H9 (cell line): ENCODE measurements at regions not wholly inside any gene's neighbourhood (a gene's known extent, or its start where the extent isn't known, plus 50 kb on each side); places are given as distances from the start of the nearest gene placed in this dataset.
"Not testable (repeated sequence)": the region's sequence is repeated elsewhere in the genome, so short reads cannot be mapped to it uniquely, and the experiment has no call there.

Experiments
- DNase-seq: peaks from one replicate; pipeline ENCODE4 v3.0.0-alpha.2; 2017
- H2AFZ ChIP-seq: one replicate; pipeline ENCODE4 v1.6.1; 2013; ENCODE audit warnings: mild to moderate bottlenecking, low read length, control low read depth, moderate library complexity
- H2AK5ac ChIP-seq: 2 replicates; pipeline ENCODE4 v1.6.1; 2013; ENCODE audit warnings: low read length, control low read depth, mixed read lengths; ENCODE audit not compliant: insufficient read length
- H2BK120ac ChIP-seq: one replicate; pipeline ENCODE4 v1.6.1; 2013; ENCODE audit warnings: low read depth, mild to moderate bottlenecking, low read length, control low read depth, inconsistent platforms; ENCODE audit not compliant: poor library complexity, severe bottlenecking
- H2BK12ac ChIP-seq: 2 replicates; pipeline ENCODE4 v1.6.1; 2013; ENCODE audit warnings: low read length, control low read depth, mixed read lengths, low read depth; ENCODE audit not compliant: insufficient read length
- H2BK15ac ChIP-seq: 2 replicates; pipeline ENCODE4 v1.6.1; 2013; ENCODE audit warnings: low read depth, low read length, control low read depth
- H2BK20ac ChIP-seq: one replicate; pipeline ENCODE4 v1.6.1; 2013; ENCODE audit warnings: low read depth, mild to moderate bottlenecking, low read length, control low read depth, inconsistent platforms; ENCODE audit not compliant: poor library complexity, severe bottlenecking
- H2BK5ac ChIP-seq: 2 replicates; pipeline ENCODE4 v1.6.1; 2013; ENCODE audit warnings: low read length, control low read depth, mixed read lengths; ENCODE audit not compliant: insufficient read length
- H3K14ac ChIP-seq: 2 replicates; pipeline ENCODE4 v1.6.1; 2013; ENCODE audit warnings: low read length, control low read depth; ENCODE audit not compliant: insufficient read depth
- H3K18ac ChIP-seq: 2 replicates; pipeline ENCODE4 v1.6.1; 2013; ENCODE audit warnings: low read depth, mild to moderate bottlenecking, mixed read lengths, low read length, control low read depth; ENCODE audit not compliant: insufficient read length
- H3K23ac ChIP-seq: 2 replicates; pipeline ENCODE4 v1.6.1; 2013; ENCODE audit warnings: low read length, control low read depth, mixed read lengths, low read depth; ENCODE audit not compliant: insufficient read length
- H3K23me2 ChIP-seq: 2 replicates; pipeline ENCODE4 v1.6.1; 2013; ENCODE audit warnings: low read depth, mild to moderate bottlenecking, mixed read lengths, low read length, control low read depth; ENCODE audit not compliant: insufficient read length, poor library complexity, severe bottlenecking
- H3K27ac ChIP-seq: 2 replicates; pipeline ENCODE4 v1.5.1; 2013; ENCODE audit warnings: low read length, control low read depth, mixed read lengths, low read depth; ENCODE audit not compliant: insufficient read length
- H3K27me3 ChIP-seq: 2 replicates; pipeline ENCODE4 v1.6.1; 2013; ENCODE audit warnings: low read length, control low read depth, inconsistent platforms; ENCODE audit not compliant: insufficient read depth
- H3K4ac ChIP-seq: 2 replicates; pipeline ENCODE4 v1.6.1; 2013; ENCODE audit warnings: low read depth, mild to moderate bottlenecking, control low read depth, inconsistent platforms, low read length, moderate library complexity
- H3K4me1 ChIP-seq: 2 replicates; pipeline ENCODE4 v1.6.1; 2013; ENCODE audit warnings: low read length, control low read depth, inconsistent platforms; ENCODE audit not compliant: insufficient read depth
- H3K4me2 ChIP-seq: 2 replicates; pipeline ENCODE4 v1.6.1; 2013; ENCODE audit warnings: low read length, control low read depth, mixed read lengths; ENCODE audit not compliant: insufficient read length, insufficient read depth
- H3K56ac ChIP-seq: 2 replicates; pipeline ENCODE4 v1.6.1; 2013; ENCODE audit warnings: low read depth, mild to moderate bottlenecking, mixed read lengths, low read length, control low read depth; ENCODE audit not compliant: insufficient read length
- H3K79me1 ChIP-seq: 2 replicates; pipeline ENCODE4 v1.6.1; 2013; ENCODE audit warnings: low read depth, mild to moderate bottlenecking, moderate library complexity, low read length, control low read depth, inconsistent platforms; ENCODE audit not compliant: insufficient read depth, poor library complexity, severe bottlenecking
- H3K79me2 ChIP-seq: 2 replicates; pipeline ENCODE4 v1.6.1; 2013; ENCODE audit warnings: low read length, control low read depth, inconsistent platforms; ENCODE audit not compliant: insufficient read depth
- H3K9ac ChIP-seq: 2 replicates; pipeline ENCODE4 v1.6.1; 2013; ENCODE audit warnings: low read length, control low read depth, mixed read lengths; ENCODE audit not compliant: insufficient read length; ENCODE audit errors: extremely low read depth
- H3K9me3 ChIP-seq: one replicate; pipeline ENCODE4 v1.6.1; 2013; ENCODE audit warnings: low read depth, low read length, inconsistent platforms; ENCODE audit not compliant: control insufficient read depth
- H3T11ph ChIP-seq: one replicate; pipeline ENCODE4 v1.6.1; 2013; ENCODE audit warnings: mild to moderate bottlenecking, low read length, control low read depth, inconsistent platforms
- H4K20me1 ChIP-seq: one replicate; pipeline ENCODE4 v1.6.1; 2013; ENCODE audit not compliant: control insufficient read depth, insufficient read length, insufficient read depth
- H4K5ac ChIP-seq: 2 replicates; pipeline ENCODE4 v1.6.1; 2013; ENCODE audit warnings: low read depth, mild to moderate bottlenecking, mixed read lengths, low read length, control low read depth; ENCODE audit not compliant: insufficient read length
- H4K8ac ChIP-seq: replicated peaks from 2 replicates; pipeline ENCODE4 v1.6.1; 2013; ENCODE audit warnings: low read length, control low read depth, mixed read lengths, low read depth; ENCODE audit not compliant: insufficient read length
- H4K91ac ChIP-seq: 2 replicates; pipeline ENCODE4 v1.6.1; 2013; ENCODE audit warnings: low read depth, mild to moderate bottlenecking, moderate library complexity, mixed read lengths, low read length, control low read depth; ENCODE audit not compliant: insufficient read length
- H3K27ac Mint-ChIP-seq, 3 experiments: 2 replicates in 2 of 3; 3 replicates in 1 of 3; pipeline ENCODE4 v1.8.0; 2020 to 2021; ENCODE audit warnings: mixed read lengths in 3 of 3, mild to moderate bottlenecking in 1 of 3, moderate library complexity in 1 of 3
- H3K27me3 Mint-ChIP-seq: 2 replicates; pipeline ENCODE4 v1.8.0; 2021; ENCODE audit warnings: low read depth, mild to moderate bottlenecking, moderate library complexity, mixed read lengths
- H3K36me3 Mint-ChIP-seq, 3 experiments: 2 replicates in 2 of 3; 3 replicates in 1 of 3; pipeline ENCODE4 v1.8.0; 2020 to 2021; ENCODE audit warnings: low read depth in 3 of 3, mixed read lengths in 3 of 3; ENCODE audit not compliant: insufficient read depth in 1 of 3
- H3K4me1 Mint-ChIP-seq, 2 experiments: 2 replicates each; pipeline ENCODE4 v1.8.0; 2020; ENCODE audit warnings: mixed read lengths in 2 of 2
- H3K4me3 Mint-ChIP-seq, 2 experiments: 2 replicates in 1 of 2; 3 replicates in 1 of 2; pipeline ENCODE4 v1.8.0; 2020 to 2021; ENCODE audit warnings: mild to moderate bottlenecking in 2 of 2, mixed read lengths in 2 of 2, moderate library complexity in 1 of 2
- H3K9me3 Mint-ChIP-seq, 2 experiments: 2 replicates in 1 of 2; 3 replicates in 1 of 2; pipeline ENCODE4 v1.8.0; 2020; ENCODE audit warnings: mild to moderate bottlenecking in 2 of 2, mixed read lengths in 2 of 2, moderate library complexity in 1 of 2
- WGBS: extraction: QIAGEN DNeasy Blood & Tissue Kit; methylation state at CpG from one replicate; pipeline ENCODE4 v1.1.7; 2013; ENCODE audit warnings: missing lambda C conversion rate, low lambda C conversion rate, mixed read lengths; ENCODE audit not compliant: insufficient read length; ENCODE audit errors: extremely low coverage; 5-methylcytosine and 5-hydroxymethylcytosine counted together
- TF ChIP-seq, protein P1 (sequence below): fragments of 200-600 bp; sonication (generic); conservative IDR thresholded peaks from 3 replicates; pipeline ENCODE4 v1.8.0; 2021; ENCODE audit warnings: antibody characterized with exemption, mild to moderate bottlenecking

DNA sequence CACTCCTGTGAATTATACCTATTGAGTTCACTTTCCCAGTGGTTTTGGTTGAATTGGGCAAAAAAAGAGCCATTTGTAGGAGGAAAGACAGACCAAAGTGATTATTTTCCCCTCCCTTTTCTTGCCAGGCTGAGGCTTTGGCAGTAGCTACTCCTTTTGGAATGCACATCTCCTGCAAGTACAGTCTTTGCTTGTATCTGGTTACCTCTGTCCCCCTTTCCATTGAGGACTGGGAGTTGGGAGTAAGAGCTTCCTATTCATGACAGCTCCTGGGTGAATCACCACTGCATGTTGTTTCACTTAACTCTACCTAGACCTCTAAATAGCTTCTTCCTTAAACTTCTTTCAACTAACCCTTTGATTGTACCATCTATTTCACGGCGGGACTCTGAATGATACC, 695.3 kb upstream of the ZNF804A start:
- TF ChIP-seq, protein P1, sequence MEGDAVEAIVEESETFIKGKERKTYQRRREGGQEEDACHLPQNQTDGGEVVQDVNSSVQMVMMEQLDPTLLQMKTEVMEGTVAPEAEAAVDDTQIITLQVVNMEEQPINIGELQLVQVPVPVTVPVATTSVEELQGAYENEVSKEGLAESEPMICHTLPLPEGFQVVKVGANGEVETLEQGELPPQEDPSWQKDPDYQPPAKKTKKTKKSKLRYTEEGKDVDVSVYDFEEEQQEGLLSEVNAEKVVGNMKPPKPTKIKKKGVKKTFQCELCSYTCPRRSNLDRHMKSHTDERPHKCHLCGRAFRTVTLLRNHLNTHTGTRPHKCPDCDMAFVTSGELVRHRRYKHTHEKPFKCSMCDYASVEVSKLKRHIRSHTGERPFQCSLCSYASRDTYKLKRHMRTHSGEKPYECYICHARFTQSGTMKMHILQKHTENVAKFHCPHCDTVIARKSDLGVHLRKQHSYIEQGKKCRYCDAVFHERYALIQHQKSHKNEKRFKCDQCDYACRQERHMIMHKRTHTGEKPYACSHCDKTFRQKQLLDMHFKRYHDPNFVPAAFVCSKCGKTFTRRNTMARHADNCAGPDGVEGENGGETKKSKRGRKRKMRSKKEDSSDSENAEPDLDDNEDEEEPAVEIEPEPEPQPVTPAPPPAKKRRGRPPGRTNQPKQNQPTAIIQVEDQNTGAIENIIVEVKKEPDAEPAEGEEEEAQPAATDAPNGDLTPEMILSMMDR, result no peak
- no CpG with 5 or more reads among the region's 2 CpGs for WGBS
- H2AFZ ChIP-seq, result no peak overlapping the region

GRCh38 chr2:183916041-183916440, 682.3 kb upstream of the ZNF804A start:
- H3K18ac ChIP-seq, H2BK20ac ChIP-seq, H3K9me3 ChIP-seq, H3K14ac ChIP-seq, H3K4me2 ChIP-seq, DNase-seq, H4K20me1 ChIP-seq, H3K4me1 ChIP-seq, H3K79me2 ChIP-seq, H4K8ac ChIP-seq, H3K4me1 Mint-ChIP-seq, H3K56ac ChIP-seq, H3T11ph ChIP-seq, H3K36me3 Mint-ChIP-seq, H4K91ac ChIP-seq, H2BK12ac ChIP-seq, H2BK5ac ChIP-seq, H3K27ac Mint-ChIP-seq, H3K23ac ChIP-seq, H3K9ac ChIP-seq, H3K27ac ChIP-seq, H2BK120ac ChIP-seq, H3K23me2 ChIP-seq, H2BK15ac ChIP-seq, H3K27me3 Mint-ChIP-seq, H3K27me3 ChIP-seq, H2AK5ac ChIP-seq, H3K79me1 ChIP-seq, H4K5ac ChIP-seq, H2AFZ ChIP-seq, H3K4me3 Mint-ChIP-seq, H3K4ac ChIP-seq, H3K9me3 Mint-ChIP-seq: not testable (repeated sequence)
- no CpG with 5 or more reads among the region's 3 CpGs for WGBS

More for the DNA sequence above, 695.3 kb upstream of the ZNF804A start:
- no peak overlapping the region for H3T11ph ChIP-seq
- no peak overlapping the region for H2BK15ac ChIP-seq
- no peak overlapping the region for H2BK5ac ChIP-seq
- H3K4me1 ChIP-seq, result no peaks in the 10 kb centered on the region
- H3K56ac ChIP-seq, result no peak overlapping the region
- DNase-seq, result no peak
- H3K79me2 ChIP-seq, result no peaks in the 10 kb centered on the region
- H2BK120ac ChIP-seq, result no peak overlapping the region
- no peak overlapping the region for H3K27ac ChIP-seq
- H3K79me1 ChIP-seq, result no peaks in the 10 kb centered on the region
- H3K9ac ChIP-seq, result no peak overlapping the region
- no peaks in the 10 kb centered on the region for H3K27me3 ChIP-seq
- no peak overlapping the region for H4K91ac ChIP-seq
- no peaks in the 10 kb centered on the region for H4K20me1 ChIP-seq
- Mint-ChIP-seq H3K4me3 (no peak overlapping the region), H3K36me3 (no peaks in the 10 kb centered on the region), H3K9me3 (no peaks in the 10 kb centered on the region), H3K27me3 (no peaks in the 10 kb centered on the region), H3K4me1 (0 out of 4 replicates have a peak, but pooled peaks cover 0 to 2% of the 10 kb centered on the region in 2 experiments), H3K27ac (no peak overlapping the region; a peak in 1 of 7 replicates)
- no peaks in the 10 kb centered on the region for H3K23me2 ChIP-seq
- no peaks in the 10 kb centered on the region for H3K9me3 ChIP-seq
- H3K4ac ChIP-seq, result no peak overlapping the region
- H3K14ac ChIP-seq, result no peak overlapping the region
- no peak overlapping the region for H4K8ac ChIP-seq
- H4K5ac ChIP-seq, result no peak overlapping the region
- no peak overlapping the region for H3K23ac ChIP-seq
- no peak overlapping the region for H2BK12ac ChIP-seq
- no peak overlapping the region for H3K4me2 ChIP-seq
- H2BK20ac ChIP-seq, result no peak overlapping the region
- H2AK5ac ChIP-seq, result no peak overlapping the region
- H3K18ac ChIP-seq, result no peak overlapping the region
